Body of pancreas (tissue), 4 donors: ENCODE measurements at regions not wholly inside any gene's neighbourhood (a gene's known extent, or its start where the extent isn't known, plus 50 kb on each side); places are given as distances from the start of the nearest gene placed in this dataset.

Experiments used
- CTCF ChIP-seq, 7 experiments: fragments of 450-650 bp in 4 of 7; fragments of 200-600 bp in 3 of 7; sonication (generic) in 3 of 7; IDR thresholded peaks; one replicate each; pipeline ENCODE4 v1.5.1; 2016 to 2019; ENCODE audit warnings: antibody characterized with exemption in 7 of 7
- POLR2A ChIP-seq, 3 donors: fragments of 450-650 bp; IDR thresholded peaks; one replicate each; pipeline ENCODE4 v1.6.1; 2016; ENCODE audit warnings: antibody characterized with exemption in 3 of 3, mild to moderate bottlenecking in 2 of 3

- TF ChIP-seq CTCF (IDR thresholded peaks at IDR 0.05) (no peak), POLR2A (IDR thresholded peaks at IDR 0.05) (no peak)
These were observed 351.7 kb downstream of the CDC5L start for GRCh38 chr6:44739181-44739580.
